Heart left ventricle (tissue), 13 donors: ENCODE measurements at regions not wholly inside any gene's neighbourhood (a gene's known extent, or its start where the extent isn't known, plus 50 kb on each side); places are given as distances from the start of the nearest gene placed in this dataset.

Experiments used
- CTCF ChIP-seq, 12 donors: fragments of 200-600 bp; sonication (generic) in 4 of 12; IDR thresholded peaks; one replicate each; pipeline versions ENCODE4 v1.5.0 to v1.8.0; 2018 to 2022; ENCODE audit warnings: antibody characterized with exemption in 12 of 12, mild to moderate bottlenecking in 5 of 12
- POLR2A ChIP-seq, 2 donors: fragments of 450-650 bp; IDR thresholded peaks; one replicate each; pipeline ENCODE4 v1.6.1; 2017; ENCODE audit warnings: antibody characterized with exemption in 2 of 2, mild to moderate bottlenecking in 2 of 2, moderate library complexity in 2 of 2
- donor health status: ischemic (EF 13 %, LVEDD 7.1; RV severe dilation, severe dysfunction).
- donor health status: DM: no; HTN: yes; CAD: no.
- donor health status: DM: no; HTN: no; CAD: no.
- donor health status: ischemic (EF 25% LVEDD 6.9; RV normal size, moderate dysfunction).
- donor health status: ischemic (EF 25% LVEDD 5.7; RV mildly dilated, moderate dysfunction).
- donor health status: ischemic (EF 35%, LVEDD 5.7; RV mildly dilated, moderate dysfunction).
- donor health status: nonischemic (EF 11% LVEDD 7.7; RV severe dilation, severe dysfunction).
- donor health status: DM: yes; HTN: yes; CAD: no.
- donor health status: PGD.
- donor health status: ischemic (EF 29% LVEDD 5.4; RV normal size, mild dysfunction).
- donor health status: nonischemic (EF 23%, LVEDD 6.1; RV moderate dilation, normal function).

GRCh38 chr7:83878614-83879013, 229.7 kb upstream of the SEMA3E start:
- TF ChIP-seq CTCF (IDR thresholded peaks at IDR 0.05) (no peak), POLR2A (IDR thresholded peaks at IDR 0.05) (no peak)
